Neuronal stem cell (in vitro differentiated cells): ENCODE measurements at regions not wholly inside any gene's neighbourhood (a gene's known extent, or its start where the extent isn't known, plus 50 kb on each side); places are given as distances from the start of the nearest gene placed in this dataset.
"Not testable (repeated sequence)": the region's sequence is repeated elsewhere in the genome, so short reads cannot be mapped to it uniquely, and the experiment has no call there.

ENCODE experiments used
- DNase-seq: peaks from one replicate; pipeline ENCODE4 v3.0.0-alpha.2; 2013; ENCODE audit warnings: low spot score
- H2AFZ ChIP-seq: one replicate; pipeline ENCODE4 v1.6.1; 2013; ENCODE audit warnings: mild to moderate bottlenecking, low read length, inconsistent platforms
- H2AK5ac ChIP-seq: 2 replicates; pipeline ENCODE4 v1.6.1; 2013; ENCODE audit warnings: low read depth, mild to moderate bottlenecking, inconsistent platforms, low read length, moderate library complexity, mixed read lengths
- H2BK120ac ChIP-seq: 2 replicates; pipeline ENCODE4 v1.6.1; 2013; ENCODE audit warnings: low read depth, mild to moderate bottlenecking, inconsistent platforms, low read length, moderate library complexity, mixed read lengths
- H2BK12ac ChIP-seq: one replicate; pipeline ENCODE4 v1.6.1; 2013; ENCODE audit warnings: low read length, inconsistent platforms
- H2BK15ac ChIP-seq: 2 replicates; pipeline ENCODE4 v1.6.1; 2013; ENCODE audit warnings: mild to moderate bottlenecking, low read length, inconsistent platforms, mixed read lengths
- H2BK5ac ChIP-seq: one replicate; pipeline ENCODE4 v1.6.1; 2013; ENCODE audit warnings: inconsistent platforms, mild to moderate bottlenecking, low read length, moderate library complexity
- H3K14ac ChIP-seq: one replicate; pipeline ENCODE4 v1.6.1; 2013; ENCODE audit warnings: low read length, inconsistent platforms
- H3K18ac ChIP-seq: 2 replicates; pipeline ENCODE4 v1.6.1; 2013; ENCODE audit warnings: low read length, inconsistent platforms
- H3K23ac ChIP-seq: 2 replicates; pipeline ENCODE4 v1.6.1; 2013; ENCODE audit warnings: low read depth, mild to moderate bottlenecking, mixed read lengths, low read length, inconsistent platforms; ENCODE audit not compliant: poor library complexity
- H3K27ac ChIP-seq: replicated peaks from 3 replicates; pipeline ENCODE4 v1.5.1; 2013; ENCODE audit warnings: low read length, inconsistent platforms
- H3K27me3 ChIP-seq, 3 experiments: 2 replicates each; pipeline ENCODE4 v1.6.1; 2013; ENCODE audit warnings: low read length in 3 of 3, mild to moderate bottlenecking in 2 of 3, inconsistent platforms in 1 of 3, low read depth in 1 of 3, mixed read lengths in 1 of 3, moderate library complexity in 1 of 3; ENCODE audit not compliant: control insufficient read depth in 3 of 3, insufficient read depth in 3 of 3
- H3K36me3 ChIP-seq, 2 donors: replicated peaks in 1 of 2; 2 replicates each; pipeline ENCODE4 v1.6.1; 2013; ENCODE audit warnings: low read length in 2 of 2; ENCODE audit not compliant: control insufficient read depth in 2 of 2, insufficient read depth in 2 of 2
- H3K4ac ChIP-seq: 2 replicates; pipeline ENCODE4 v1.6.1; 2013; ENCODE audit warnings: inconsistent platforms, mild to moderate bottlenecking, low read length, moderate library complexity
- H3K4me1 ChIP-seq, 2 donors: 1 replicate in 1 of 2; 2 replicates in 1 of 2; pipeline ENCODE4 v1.6.1; 2013; ENCODE audit warnings: low read length in 2 of 2, low read depth in 1 of 2; ENCODE audit not compliant: control insufficient read depth in 2 of 2, insufficient read depth in 1 of 2
- H3K4me2 ChIP-seq: one replicate; pipeline ENCODE4 v1.6.1; 2013; ENCODE audit warnings: mild to moderate bottlenecking, low read length, inconsistent platforms; ENCODE audit not compliant: insufficient read depth, poor library complexity, severe bottlenecking
- H3K4me3 ChIP-seq, 2 donors: 2 replicates each; pipeline ENCODE4 v1.5.1; 2013; ENCODE audit warnings: low read length in 2 of 2, mild to moderate bottlenecking in 2 of 2, inconsistent platforms in 1 of 2, moderate library complexity in 1 of 2
- H3K79me1 ChIP-seq: one replicate; pipeline ENCODE4 v1.6.1; 2013; ENCODE audit warnings: low read depth, mild to moderate bottlenecking, inconsistent platforms, low read length, moderate library complexity
- H3K9ac ChIP-seq: one replicate; pipeline ENCODE4 v1.6.1; 2013; ENCODE audit warnings: mild to moderate bottlenecking, low read depth, low read length, inconsistent platforms; ENCODE audit not compliant: poor library complexity
- H3K9me3 ChIP-seq, 2 donors: replicated peaks in 1 of 2; 2 replicates each; pipeline versions ENCODE3 to v1.6.1; 2013; ENCODE audit warnings: low read length in 2 of 2, mild to moderate bottlenecking in 2 of 2, inconsistent platforms in 1 of 2, low read depth in 1 of 2, mixed read lengths in 1 of 2, moderate library complexity in 1 of 2; ENCODE audit not compliant: control insufficient read depth in 2 of 2, insufficient read depth in 1 of 2
- H4K8ac ChIP-seq: one replicate; pipeline ENCODE4 v1.6.1; 2013; ENCODE audit warnings: low read depth, mild to moderate bottlenecking, inconsistent platforms, low read length, moderate library complexity
- H4K91ac ChIP-seq: one replicate; pipeline ENCODE4 v1.6.1; 2013; ENCODE audit warnings: low read length, low read depth, mild to moderate bottlenecking, inconsistent platforms; ENCODE audit not compliant: poor library complexity
- WGBS, 2 donors: extraction: QIAGEN DNeasy Blood & Tissue Kit; methylation state at CpG; one replicate each; pipeline ENCODE4 v1.1.7; 2013; ENCODE audit warnings: missing lambda C conversion rate in 2 of 2, mixed read lengths in 1 of 2; ENCODE audit not compliant: insufficient read length in 2 of 2, insufficient replicate concordance in 1 of 2; ENCODE audit errors: extremely low coverage in 2 of 2; 5-methylcytosine and 5-hydroxymethylcytosine counted together

- not testable (repeated sequence) for H3K14ac ChIP-seq, H3K4me3 ChIP-seq, H2BK5ac ChIP-seq, H2BK120ac ChIP-seq, H3K27me3 ChIP-seq, H2AK5ac ChIP-seq, H2AFZ ChIP-seq, H2BK12ac ChIP-seq, H3K4me1 ChIP-seq, H3K27ac ChIP-seq, H3K23ac ChIP-seq, H2BK15ac ChIP-seq, H3K9ac ChIP-seq, DNase-seq, H3K9me3 ChIP-seq, H3K79me1 ChIP-seq, H3K4ac ChIP-seq, H3K36me3 ChIP-seq, H3K4me2 ChIP-seq, H4K8ac ChIP-seq, H3K18ac ChIP-seq, H4K91ac ChIP-seq
- WGBS, 2 donors = no CpG with 5 or more reads among the region's 6 CpGs
Measured at GRCh38 chr14:41421308-41421707, 185.4 kb upstream of the LRFN5 start.

- DNase-seq = no peak
- no peak overlapping the region for H4K91ac ChIP-seq
- no peak overlapping the region for H2BK15ac ChIP-seq
- no peak overlapping the region for H3K4me3 ChIP-seq
- H3K79me1 ChIP-seq = no peaks in the 10 kb centered on the region
- no peak overlapping the region for H2AFZ ChIP-seq
- H3K36me3 ChIP-seq = no peaks in the 10 kb centered on the region
- no peaks in the 10 kb centered on the region for H3K27me3 ChIP-seq
- no peak overlapping the region for H3K4ac ChIP-seq
- no CpG with 5 or more reads among the region's 4 CpGs for WGBS, 2 donors
- H3K9me3 ChIP-seq = no peaks in the 10 kb centered on the region
- H3K9ac ChIP-seq = no peak overlapping the region
- no peak overlapping the region for H2BK5ac ChIP-seq
- no peak overlapping the region for H3K4me2 ChIP-seq
- no peak overlapping the region for H3K27ac ChIP-seq
- no peaks in the 10 kb centered on the region for H3K4me1 ChIP-seq
- no peak overlapping the region for H3K14ac ChIP-seq
- H2AK5ac ChIP-seq = no peak overlapping the region
- no peak overlapping the region for H3K18ac ChIP-seq
- no peak overlapping the region for H2BK12ac ChIP-seq
- no peak overlapping the region for H3K23ac ChIP-seq
- H4K8ac ChIP-seq = no peak overlapping the region
- H2BK120ac ChIP-seq = no peak overlapping the region
Measured at GRCh38 chr14:41419709-41420108, 187.0 kb upstream of the LRFN5 start.

- no peaks in the 10 kb centered on the region for H3K36me3 ChIP-seq
- H3K27me3 ChIP-seq = no peaks in the 10 kb centered on the region
- no peak for DNase-seq
- H2BK5ac ChIP-seq = no peak overlapping the region
- no peaks in the 10 kb centered on the region for H3K9me3 ChIP-seq
- H2AFZ ChIP-seq = no peak overlapping the region
- H3K4me3 ChIP-seq = no peak overlapping the region
- no peak overlapping the region for H3K4me2 ChIP-seq
- H3K27ac ChIP-seq = no peak overlapping the region
- no peak overlapping the region for H4K91ac ChIP-seq
- no peaks in the 10 kb centered on the region for H3K4me1 ChIP-seq
- no peak overlapping the region for H3K23ac ChIP-seq
- H2AK5ac ChIP-seq = no peak overlapping the region
- no peak overlapping the region for H3K4ac ChIP-seq
- H2BK12ac ChIP-seq = no peak overlapping the region
- no peak overlapping the region for H2BK120ac ChIP-seq
- H3K79me1 ChIP-seq = no peaks in the 10 kb centered on the region
- H2BK15ac ChIP-seq = no peak overlapping the region
- H3K14ac ChIP-seq = no peak overlapping the region
- WGBS, 2 donors = no CpG with 5 or more reads among the region's 5 CpGs
- H4K8ac ChIP-seq = no peak overlapping the region
- no peak overlapping the region for H3K18ac ChIP-seq
- H3K9ac ChIP-seq = no peak overlapping the region
Measured at GRCh38 chr14:41418851-41419250, 187.8 kb upstream of the LRFN5 start.

GRCh38 chr14:41409806-41410205 lies 196.9 kb upstream of the LRFN5 start:
- Histone ChIP-seq H3K27ac (no peak overlapping the region), H3K9ac (no peak overlapping the region), H3K27me3 (no peaks in the 10 kb centered on the region), H3K14ac (no peak overlapping the region), H4K8ac (no peak overlapping the region), H3K36me3 (no peaks in the 10 kb centered on the region), H3K79me1 (no peaks in the 10 kb centered on the region), H2BK5ac (no peak overlapping the region), H3K4me2 (no peak overlapping the region), H2BK120ac (no peak overlapping the region), H3K4me3 (no peak overlapping the region), H4K91ac (no peak overlapping the region), H2BK12ac (no peak overlapping the region), H3K4me1 (no peaks in the 10 kb centered on the region), H2BK15ac (no peak overlapping the region), H2AK5ac (no peak overlapping the region), H2AFZ (no peak overlapping the region), H3K9me3 (no peaks in the 10 kb centered on the region), H3K4ac (no peak overlapping the region), H3K18ac (no peak overlapping the region), H3K23ac (no peak overlapping the region)
- no peak for DNase-seq
